SH-SY5Y (cell line): ENCODE measurements at regions not wholly inside any gene's neighbourhood (a gene's known extent, or its start where the extent isn't known, plus 50 kb on each side); places are given as distances from the start of the nearest gene placed in this dataset.

Experiments
- GATA2 ChIP-seq: IDR thresholded peaks from 2 replicates; pipeline ENCODE4 v1.6.1; 2011; ENCODE audit warnings: mild to moderate bottlenecking, low read depth, low read length
- GATA3 ChIP-seq: IDR thresholded peaks from 2 replicates; pipeline ENCODE4 v1.6.1; 2011; ENCODE audit warnings: low read depth, mild to moderate bottlenecking, low read length, moderate library complexity

DNA sequence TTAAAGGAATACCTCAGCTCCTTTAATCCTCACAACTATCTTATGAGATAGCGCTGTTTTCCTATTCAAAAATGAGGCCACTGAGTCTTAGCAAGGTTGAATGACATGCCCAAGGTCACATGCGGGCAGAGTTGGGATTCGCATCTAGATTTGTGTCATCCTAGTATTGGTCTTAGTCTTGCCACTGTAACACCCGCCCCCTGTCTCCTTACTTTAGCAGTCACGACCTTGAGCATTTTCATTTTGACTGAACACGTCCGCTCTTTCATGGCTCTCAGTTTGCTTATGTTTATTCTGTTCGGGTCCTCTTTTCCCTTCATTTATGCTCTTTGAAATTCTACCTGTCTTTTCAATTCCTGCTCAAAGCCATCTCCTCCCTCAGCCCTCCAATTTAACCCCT, 112.5 kb upstream of the CADPS start:
- TF ChIP-seq GATA3: no peak
- no peak for TF ChIP-seq GATA2
